ENCODE measurements at regions not wholly inside any gene's neighbourhood (a gene's known extent, or its start where the extent isn't known, plus 50 kb on each side); places are given as distances from the start of the nearest gene placed in this dataset.

- DNase-seq, result no peak
Observed at GRCh38 chr6:53974941-53975340, 136.3 kb upstream of the MLIP start.

GRCh38 chr6:53975941-53976615, 135.2 kb upstream of the MLIP start:
- no peak for DNase-seq

GRCh38 chr6:53977551-53977950, 133.7 kb upstream of the MLIP start:
- DNase-seq, result no peak

DNA sequence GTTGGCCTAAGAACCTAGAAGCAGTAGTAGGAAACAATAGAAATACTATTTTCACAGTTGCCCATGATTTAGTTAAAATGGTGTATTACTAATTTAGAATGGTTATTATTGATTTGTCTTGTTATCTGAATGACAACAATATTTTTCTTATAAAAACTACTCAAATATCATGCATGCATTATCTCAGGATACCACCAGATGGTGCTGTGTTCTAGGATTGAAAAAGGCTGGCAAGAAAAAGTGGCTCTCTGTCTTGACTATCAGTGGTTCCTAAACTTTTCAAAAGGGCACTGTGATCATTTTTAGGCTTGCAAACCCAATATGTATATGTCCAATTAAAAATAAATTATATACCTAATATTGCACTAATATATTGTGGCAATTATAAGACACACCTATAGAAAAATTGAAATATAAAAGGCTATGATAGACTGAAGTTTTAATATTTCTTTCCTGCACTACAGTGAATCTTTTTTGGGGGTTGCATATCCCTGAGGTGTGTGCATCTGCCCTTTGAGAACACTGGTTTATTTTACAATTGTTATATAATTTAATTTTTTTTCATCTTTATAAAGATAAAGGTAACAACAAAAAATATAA, 131.7 kb upstream of the MLIP start:
- peak; percentile 22 to 62 (median 34) for DNase-seq

- DNase-seq, result no peak
Observed at GRCh38 chr6:53982366-53983050, 128.7 kb upstream of the MLIP start.

GRCh38 chr6:53983301-53983700, 127.9 kb upstream of the MLIP start:
- no peak for DNase-seq

- peak in 1 of 3 donors; percentile 88 for DNase-seq
Observed at GRCh38 chr6:53984163-53984562, 127.1 kb upstream of the MLIP start.

GRCh38 chr6:53984581-53984980, 126.7 kb upstream of the MLIP start:
- no peak for DNase-seq

DNA sequence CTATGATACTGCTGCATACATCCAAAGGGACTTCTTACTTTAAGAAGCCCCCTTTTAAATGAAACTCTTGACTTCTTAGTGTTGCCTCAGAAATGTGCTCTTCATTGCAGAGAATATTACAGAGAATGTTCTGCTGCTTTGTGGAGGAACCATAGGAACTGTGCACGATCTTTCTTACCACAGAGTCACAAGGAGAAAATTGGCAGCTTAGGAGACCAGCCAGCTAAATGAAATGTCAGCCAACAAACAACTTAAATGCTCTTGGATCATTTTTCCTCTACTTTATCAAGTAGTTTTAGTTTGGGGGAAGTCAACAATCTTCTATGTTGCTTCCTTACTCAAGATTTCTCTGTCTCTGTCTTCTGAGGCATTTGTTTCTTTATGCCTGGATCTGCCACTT, 125.9 kb upstream of the MLIP start:
- DNase-seq, result no peak

DNA sequence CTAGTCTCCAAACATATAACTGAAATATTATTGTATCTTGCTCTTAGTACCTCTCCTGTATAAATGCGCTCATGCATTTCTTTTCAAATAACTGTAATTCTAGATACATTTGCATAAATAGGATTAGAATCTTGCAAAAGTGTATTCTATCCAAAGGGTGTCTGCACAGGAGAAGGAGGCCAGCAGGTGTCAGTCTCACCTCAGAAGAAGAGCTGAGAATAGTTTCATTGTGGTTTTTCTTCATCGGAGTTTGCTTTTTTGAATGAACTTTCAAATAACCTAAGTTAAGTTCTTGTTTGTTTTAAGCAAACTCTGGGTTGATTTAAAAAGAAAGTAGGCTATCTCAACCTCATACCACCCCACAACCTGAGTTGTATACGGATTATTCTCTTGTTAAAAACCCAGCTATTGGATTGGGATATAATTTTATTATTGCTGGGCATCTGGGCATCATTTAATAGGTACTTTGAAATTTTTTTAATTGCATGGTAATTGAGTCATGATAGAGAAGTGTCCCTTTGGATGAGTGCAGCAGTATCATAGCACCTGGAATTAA, 125.0 kb upstream of the MLIP start:
- peak; percentile 71 to 82 (median 74) for DNase-seq

DNA sequence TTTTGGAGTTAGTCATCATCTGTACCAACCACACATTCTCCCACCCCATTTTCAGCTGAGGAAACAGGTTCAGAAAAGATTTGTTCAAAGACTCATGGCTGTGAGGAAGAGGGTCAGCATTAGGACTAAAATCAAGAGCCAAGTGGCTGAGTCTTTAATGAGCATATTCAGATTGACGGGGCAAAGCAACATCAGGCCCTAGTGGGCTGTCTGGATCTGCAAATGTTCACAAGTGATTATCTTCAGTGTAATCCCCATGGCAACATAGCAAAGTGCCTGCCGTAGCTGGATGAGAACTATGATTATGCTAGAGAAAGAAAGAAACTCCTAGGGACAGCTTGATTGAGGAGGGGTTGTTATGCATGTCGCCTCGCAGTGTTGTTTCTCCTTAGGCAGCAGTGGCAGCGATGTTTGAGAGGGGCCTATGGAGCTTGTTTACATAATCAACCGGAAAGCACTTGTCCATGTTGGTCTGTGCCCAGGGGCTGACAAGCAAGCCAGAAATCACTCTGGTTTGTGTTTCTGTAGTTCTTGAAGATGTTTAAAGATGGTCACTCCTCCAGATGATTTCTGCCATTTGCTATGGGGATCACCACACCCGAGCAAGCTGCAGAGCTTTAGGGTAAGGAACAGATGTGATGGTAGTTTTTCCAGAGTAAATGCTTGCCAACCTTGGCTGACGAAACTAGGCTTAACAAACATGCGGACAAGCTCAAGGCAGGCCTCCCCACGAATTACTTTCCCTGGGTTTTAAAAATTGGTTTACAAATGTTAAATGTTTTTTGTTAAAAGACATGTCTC, 124.3 kb upstream of the MLIP start:
- DNase-seq, result peak in 2 of 3 donors; percentile 29 to 66

GRCh38 chr6:53987522-53987888, 123.7 kb upstream of the MLIP start:
- DNase-seq, result no peak

- peak in 1 of 3 donors; percentile 46 for DNase-seq
Observed at GRCh38 chr6:53989504-53989903, 121.7 kb upstream of the MLIP start.

DNA sequence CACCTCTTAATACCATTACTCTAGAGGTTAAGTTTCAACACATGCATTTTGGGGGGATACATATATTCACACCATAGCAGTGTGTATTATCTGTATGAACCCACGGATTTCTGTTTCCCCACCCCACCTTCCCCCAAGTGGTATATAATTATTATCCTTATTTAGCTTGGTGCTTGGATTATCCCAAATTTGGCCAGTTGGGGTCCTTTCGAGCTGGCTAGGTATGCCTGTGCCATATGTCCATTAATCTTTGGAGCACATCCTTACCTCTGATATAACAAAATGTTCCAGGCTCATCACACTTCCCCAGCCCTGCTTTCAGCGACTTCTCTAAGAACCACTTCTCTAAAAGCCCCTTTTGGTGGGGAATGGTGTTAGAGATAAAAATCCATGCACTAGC, 118.7 kb upstream of the MLIP start:
- no peak for DNase-seq

- DNase-seq, result no peak
Observed at GRCh38 chr6:53994201-53994600, 117.0 kb upstream of the MLIP start.

DNA sequence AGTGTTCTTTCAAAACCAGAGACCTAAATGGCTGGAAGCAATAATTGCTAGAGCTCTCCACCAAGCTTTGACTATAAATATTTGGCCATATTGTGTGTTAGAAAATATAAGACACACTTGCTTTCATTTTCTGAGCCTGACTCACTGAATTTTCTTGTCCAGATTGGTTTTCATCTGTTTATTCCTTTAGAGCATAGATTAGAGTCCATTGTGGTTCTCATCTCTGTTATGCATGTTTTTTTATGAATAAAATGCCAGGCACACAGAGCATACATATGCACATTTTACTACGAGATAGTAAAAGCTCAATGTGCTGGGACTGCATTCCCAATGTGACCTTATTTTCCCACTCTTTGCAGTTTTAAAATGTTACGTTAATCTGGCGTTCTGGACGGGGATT, 115.3 kb upstream of the MLIP start:
- no peak for DNase-seq

DNA sequence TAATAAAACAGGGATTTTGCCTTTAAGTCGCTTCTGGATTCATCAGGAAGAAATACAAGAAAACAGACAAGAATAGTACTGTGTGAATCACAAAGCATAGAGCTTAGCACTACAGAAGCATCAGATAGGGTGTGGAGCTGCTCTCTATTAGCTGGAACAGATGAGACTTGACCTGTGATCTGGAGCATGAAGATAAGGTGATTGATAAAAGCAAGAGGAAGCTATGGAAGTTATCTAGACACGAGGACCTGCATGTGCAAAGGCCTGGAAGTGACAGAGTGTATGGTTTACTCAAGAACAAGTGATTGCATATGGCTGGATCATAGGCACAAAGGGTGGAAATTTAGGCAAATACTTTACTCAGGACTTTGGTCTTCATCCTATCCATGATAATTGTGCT, 112.9 kb upstream of the MLIP start:
- DNase-seq, result no peak

GRCh38 chr6:53999088-53999755, 112.0 kb upstream of the MLIP start:
- no peak for DNase-seq

DNA sequence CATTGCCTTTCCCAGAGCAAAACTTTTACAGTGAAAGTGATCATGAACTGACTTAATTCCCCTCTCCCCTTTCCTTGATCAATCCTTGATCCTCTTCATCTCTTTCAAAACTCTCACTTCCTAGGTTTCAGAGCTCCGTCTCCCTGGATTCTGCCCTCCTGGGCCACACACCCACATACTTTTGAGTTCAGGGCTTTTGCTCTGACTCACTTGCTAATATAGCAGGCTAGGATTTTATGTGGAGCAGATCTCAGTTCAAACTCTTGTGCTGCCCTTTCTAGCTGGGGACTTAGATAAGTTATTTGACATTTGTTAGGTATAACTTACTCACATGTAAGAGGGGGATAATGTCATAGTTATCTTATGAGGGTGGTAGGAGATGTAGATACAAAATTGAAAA, 109.1 kb upstream of the MLIP start:
- no peak for DNase-seq

- DNase-seq, result no peak
Observed at GRCh38 chr6:54003316-54003715, 107.9 kb upstream of the MLIP start.

DNA sequence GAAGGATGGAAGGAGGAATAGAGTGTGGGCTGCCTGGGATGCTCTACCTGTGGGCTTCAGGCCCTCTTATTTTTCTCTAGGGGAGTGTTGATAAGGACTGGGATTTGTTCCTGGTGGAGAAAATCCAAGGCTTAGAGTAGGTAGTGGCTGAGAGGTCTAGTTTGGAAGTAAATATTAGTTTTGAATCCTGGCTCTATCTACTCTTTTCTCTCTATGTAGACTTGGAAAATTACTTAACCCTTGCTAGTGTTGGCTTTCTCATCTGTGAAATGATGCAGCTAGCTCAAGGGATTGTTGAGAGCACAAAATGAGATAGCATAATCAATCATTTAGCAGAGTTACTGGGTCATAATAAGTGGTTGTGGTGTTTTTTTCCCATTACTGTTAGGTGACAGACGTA, 102.7 kb upstream of the MLIP start:
- DNase-seq, result no peak
